ENCODE measurements at regions not wholly inside any gene's neighbourhood (a gene's known extent, or its start where the extent isn't known, plus 50 kb on each side); places are given as distances from the start of the nearest gene placed in this dataset.
"Not testable (repeated sequence)": the region's sequence is repeated elsewhere in the genome, so short reads cannot be mapped to it uniquely, and the experiment has no call there.

- DNase-seq: no peak
Measured at GRCh38 chr11:86148345-86148747, 79.5 kb upstream of the PICALM start.

DNA sequence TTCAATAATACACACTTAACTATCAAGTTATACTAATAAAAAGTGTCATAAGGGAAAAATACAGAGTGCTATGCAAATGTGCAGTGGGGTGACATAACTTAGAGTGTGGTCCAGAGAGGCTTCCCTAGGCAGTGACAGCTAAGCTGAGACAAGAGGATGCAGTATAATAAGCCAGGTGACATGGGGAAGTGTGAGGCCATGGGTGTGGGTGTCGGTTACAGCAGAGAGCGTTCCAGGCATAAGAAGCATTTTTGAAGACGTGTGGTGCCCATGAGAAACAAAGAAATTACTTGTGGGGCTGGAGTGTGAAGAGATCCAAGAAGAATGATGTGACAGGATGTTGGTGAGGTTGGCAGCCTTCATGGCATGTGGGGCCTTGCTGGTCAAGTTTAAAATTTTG, 78.1 kb upstream of the PICALM start:
- DNase-seq: no peak

- no peak for DNase-seq
Measured at GRCh38 chr11:86145439-86146156, 76.7 kb upstream of the PICALM start.

- no peak for DNase-seq
Measured at GRCh38 chr11:86144846-86145245, 76.0 kb upstream of the PICALM start.

- not testable (repeated sequence) for DNase-seq
Measured at GRCh38 chr11:86144087-86144486, 75.2 kb upstream of the PICALM start.

DNA sequence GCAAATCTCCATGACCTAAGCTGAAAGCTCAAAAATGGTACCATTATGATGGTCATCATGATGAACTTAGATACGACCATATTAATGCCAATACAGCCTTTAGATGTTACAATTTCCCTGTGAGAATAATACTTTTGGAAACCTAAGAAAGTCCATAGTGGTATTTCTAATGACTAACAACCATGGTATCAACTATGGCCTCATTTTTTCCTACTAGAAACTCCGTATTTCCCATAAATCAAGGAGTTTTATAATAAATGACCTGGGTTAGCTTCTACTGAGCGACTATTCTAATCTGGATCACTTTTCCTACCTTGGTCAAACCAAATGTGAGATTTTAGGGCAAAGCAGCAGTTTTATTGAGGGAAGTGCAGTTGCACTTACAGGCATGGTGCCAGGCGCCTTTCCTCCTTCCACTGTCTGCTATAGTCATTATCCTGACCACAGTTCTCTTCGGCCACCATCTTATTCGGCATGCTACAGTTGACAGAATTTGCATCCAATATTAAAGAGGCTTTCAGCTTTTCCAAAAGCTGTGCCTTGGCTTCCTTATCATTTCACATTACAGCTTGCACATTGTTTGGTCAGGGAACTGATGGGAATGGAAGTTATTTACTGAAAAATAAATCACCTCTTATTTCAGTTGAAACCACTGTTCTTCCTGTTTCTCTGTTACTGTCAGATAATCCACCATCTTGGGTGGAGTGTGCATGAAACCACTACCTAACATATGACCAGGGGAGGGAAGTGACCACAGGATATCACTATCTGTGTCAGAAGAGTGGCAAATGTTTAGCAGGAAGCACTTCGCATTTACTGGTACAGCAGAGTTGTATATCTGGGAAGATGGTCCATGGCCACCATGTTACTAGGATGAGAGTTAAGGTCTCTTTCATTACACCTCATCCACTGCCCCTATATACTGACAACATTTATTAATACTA, 74.5 kb upstream of the PICALM start:
- peak in 1 of 58 donors; percentile 6 for DNase-seq

GRCh38 chr11:86142170-86142569, 73.3 kb upstream of the PICALM start:
- no peak for DNase-seq

GRCh38 chr11:86141727-86142126, 72.8 kb upstream of the PICALM start:
- no peak for DNase-seq

GRCh38 chr11:86140334-86140990, 71.6 kb upstream of the PICALM start:
- DNase-seq: peak in 4 of 58 donors; percentile 4 to 46 (median 8)

GRCh38 chr11:86138958-86139357, 70.1 kb upstream of the PICALM start:
- DNase-seq: no peak

DNA sequence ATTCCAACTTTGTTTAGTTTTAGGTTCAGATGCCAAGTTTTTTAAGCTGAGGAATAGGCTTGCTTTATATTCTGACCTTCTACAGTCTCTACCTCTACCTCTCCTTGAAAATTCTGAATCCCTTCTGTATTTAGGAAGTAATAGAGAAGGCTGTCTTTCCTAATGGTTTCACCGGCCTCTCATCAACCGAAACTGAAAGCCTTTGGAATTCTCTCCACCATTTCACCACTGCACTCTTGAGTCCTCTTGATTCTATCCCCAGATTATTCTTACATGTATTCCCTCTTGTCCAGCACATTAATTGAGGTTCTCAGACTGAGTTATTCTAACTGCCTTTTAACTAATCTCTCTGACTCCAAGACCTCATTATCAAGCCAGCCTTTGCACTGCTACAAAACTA, 67.7 kb upstream of the PICALM start:
- no peak for DNase-seq

DNA sequence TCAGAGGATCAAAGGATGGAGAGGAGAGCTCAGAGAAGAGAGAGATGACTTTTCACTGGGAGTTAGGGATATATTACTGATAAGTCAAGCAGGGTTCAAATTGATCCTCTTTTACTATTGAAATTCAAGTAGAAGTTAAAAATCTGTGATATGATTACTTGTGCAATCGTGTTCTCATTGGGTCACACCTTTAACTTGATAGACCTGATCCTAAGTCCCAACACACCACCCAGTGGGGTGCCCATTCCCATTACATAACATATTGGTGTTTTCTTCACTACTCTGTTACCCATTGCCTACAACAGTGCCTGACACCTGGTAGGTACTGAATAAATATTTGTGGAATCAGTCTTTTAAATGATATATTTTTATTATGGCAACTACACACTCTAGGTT, 66.4 kb upstream of the PICALM start:
- no peak for DNase-seq

- DNase-seq: peak in 10 of 58 donors; percentile 6 to 72 (median 26)
Measured at GRCh38 chr11:86134580-86135318, 65.9 kb upstream of the PICALM start.

DNA sequence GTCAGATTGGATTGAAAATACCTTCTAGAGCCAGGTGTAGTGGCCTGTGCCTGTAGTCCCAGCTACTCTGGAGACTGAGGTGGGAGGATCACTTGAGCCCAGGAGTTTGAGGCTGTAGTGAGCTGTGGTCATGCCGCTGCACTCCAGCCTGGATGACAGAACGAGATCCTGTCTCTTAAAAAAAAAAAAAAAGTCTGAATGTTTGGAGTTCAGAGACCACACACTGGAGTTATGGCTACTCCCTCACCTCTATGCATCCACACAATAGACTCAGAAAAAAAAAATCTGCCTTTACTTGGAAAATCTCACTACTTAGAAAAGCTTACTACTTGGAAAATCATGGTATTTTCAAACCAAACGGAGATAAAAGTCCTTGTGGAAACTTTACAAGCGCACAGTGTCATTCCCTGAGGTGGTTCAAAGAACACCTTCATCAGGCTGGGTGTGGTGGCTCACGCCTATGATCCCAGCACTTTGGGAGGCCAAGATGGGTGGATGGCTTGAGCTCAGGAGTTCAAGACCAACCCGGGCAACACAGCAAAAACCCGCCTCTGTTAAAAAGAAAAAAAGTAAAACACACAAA, 63.9 kb upstream of the PICALM start:
- no peak for DNase-seq

DNA sequence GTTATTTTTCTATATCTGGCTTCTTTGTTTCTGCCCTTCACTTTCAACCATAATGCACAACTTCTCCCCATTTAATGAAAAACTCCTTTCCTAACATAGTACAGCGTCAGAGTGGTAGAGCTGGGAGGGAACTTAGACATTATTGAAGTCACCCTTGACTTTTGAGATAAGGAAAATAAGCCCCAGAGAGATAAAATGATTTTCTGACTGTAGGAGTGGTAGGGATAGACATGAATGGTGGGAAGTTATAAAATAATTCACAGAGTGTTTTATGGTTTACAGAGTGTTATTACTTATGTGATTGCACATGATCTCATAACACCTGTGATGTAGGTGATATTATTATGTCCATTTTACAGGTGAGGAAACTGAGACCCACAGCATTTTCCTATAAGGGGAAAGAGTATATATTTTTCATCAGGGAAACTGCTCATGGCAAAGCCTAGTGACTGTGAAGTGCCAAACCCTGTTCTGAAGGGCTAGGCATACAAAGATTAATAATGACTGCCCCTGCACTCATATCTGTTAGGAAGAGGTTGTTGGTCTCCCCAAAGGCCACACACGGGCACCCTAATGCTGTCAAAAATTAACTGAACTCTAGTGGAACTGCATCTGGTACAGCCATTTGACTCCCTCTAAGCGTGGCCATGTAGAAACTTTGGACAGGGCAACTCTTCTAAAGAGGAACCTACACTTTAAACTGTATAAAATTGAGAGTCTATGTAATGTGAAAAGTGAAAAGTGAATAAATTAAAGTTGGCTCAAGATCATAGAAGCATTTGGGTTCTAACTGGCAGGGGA, 61.1 kb upstream of the PICALM start:
- DNase-seq: no peak

DNA sequence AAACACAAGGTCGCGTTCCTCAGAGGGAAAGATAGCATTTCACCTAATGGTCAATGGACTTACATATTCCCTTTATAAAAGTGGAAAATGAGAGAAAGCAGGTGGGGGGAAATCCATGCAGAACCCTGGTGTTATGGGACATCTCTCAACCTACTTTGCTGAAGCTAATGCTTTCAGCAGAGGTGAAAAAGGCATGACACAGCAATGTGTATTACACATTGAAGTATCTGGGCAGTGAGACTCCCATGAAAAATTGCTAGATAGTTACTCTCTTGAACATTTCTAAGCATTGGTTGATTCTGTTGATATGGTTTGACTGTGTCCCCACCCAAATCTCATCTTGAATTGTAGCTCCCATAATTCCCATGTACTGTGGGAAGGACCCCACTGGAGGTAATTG, 60.0 kb upstream of the PICALM start:
- no peak for DNase-seq

DNA sequence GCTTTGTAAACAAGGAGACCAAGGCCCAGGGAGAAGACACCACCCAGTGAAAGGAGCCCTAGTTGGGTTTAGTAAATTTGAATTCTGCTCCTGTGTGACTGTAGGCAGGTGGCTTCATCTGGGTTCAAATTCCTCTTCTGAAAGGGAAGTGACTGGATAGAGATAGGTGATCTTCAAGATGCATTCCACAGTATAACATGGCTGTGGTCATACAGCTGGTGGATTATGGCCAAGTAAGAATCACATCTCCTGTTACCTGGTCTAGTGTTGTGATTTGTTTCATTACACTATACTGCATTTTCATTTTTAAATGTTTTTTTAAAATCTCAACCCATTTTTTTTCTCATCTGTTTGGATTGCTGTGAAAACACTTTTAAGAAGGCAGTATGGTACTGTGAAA, 58.0 kb upstream of the PICALM start:
- DNase-seq: no peak

DNA sequence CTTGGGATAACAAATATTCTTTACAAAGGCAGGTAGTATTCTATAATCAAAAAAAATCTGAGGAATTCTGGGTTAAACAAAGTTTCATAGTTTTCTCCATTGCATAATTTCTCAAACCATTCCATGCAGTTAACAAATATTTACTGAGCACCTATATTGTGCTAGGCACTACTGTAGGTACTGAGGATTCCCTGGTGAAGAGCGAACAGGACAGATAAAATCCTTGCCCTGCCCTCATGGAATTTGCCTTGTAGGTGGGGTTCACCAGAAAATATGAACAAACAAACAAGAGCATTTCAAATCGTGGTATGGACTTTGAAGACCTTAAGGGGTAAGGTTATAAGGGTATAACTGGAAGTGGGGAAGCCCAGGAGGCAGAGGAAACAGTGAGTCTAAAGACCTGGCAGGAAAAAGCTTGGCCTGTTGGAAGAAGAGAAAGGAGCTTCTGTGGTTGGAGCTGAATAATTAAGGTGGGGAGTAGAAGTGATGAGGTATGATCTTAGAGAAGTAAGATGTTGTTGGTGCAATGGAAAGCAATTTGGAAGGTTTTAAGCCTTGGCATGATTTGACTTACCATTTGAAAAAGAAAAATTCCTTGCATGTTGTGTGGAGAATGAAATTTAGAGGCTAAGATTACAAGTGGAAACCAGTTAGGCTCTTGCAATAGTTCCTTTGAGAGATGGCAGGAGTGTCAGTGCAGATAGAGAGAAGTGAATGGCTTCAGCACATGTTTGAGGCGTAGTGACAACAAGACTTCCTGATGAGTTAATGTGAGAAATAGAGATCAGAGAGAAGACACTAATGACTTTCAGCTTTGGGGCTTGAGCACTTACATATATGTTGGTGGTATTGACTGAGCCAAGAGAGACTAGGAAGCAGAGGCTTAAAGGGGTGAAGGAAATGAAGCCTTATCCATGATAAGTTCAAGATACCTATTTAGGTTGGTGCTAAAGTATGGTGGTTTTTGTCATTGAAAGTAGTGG, 55.7 kb upstream of the PICALM start:
- no peak for DNase-seq

- DNase-seq: no peak
Measured at GRCh38 chr11:86122773-86123172, 53.9 kb upstream of the PICALM start.
